HG03571 (cell line): ENCODE measurements at regions not wholly inside any gene's neighbourhood (a gene's known extent, or its start where the extent isn't known, plus 50 kb on each side); places are given as distances from the start of the nearest gene placed in this dataset.

Experiments
- ATAC-seq: cut with Tn5 transposase; IDR thresholded peaks from one replicate; pipeline ENCODE4 v1.9.1; 2021; ENCODE audit not compliant: unreplicated experiment

DNA sequence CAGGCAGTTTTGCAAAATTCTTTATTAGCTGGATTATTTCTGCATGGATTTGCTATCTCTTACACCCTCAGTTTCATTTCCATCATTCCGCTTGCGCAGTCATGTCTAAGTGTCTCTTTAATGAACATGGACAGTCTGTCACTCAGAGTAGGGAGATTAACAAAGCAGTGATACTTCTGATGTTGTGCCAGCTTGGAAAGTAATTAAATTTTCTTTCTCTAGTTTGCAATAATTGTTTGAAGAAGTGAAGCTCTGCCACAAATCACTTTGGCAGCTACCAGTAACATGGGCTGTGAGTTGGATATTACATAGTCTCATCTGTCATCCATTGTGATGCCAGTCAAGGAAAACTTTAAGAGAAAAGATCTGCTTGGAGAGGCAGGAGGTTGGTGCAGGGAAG lies 324.8 kb upstream of the NWD2 start:
- ATAC-seq: no peak

DNA sequence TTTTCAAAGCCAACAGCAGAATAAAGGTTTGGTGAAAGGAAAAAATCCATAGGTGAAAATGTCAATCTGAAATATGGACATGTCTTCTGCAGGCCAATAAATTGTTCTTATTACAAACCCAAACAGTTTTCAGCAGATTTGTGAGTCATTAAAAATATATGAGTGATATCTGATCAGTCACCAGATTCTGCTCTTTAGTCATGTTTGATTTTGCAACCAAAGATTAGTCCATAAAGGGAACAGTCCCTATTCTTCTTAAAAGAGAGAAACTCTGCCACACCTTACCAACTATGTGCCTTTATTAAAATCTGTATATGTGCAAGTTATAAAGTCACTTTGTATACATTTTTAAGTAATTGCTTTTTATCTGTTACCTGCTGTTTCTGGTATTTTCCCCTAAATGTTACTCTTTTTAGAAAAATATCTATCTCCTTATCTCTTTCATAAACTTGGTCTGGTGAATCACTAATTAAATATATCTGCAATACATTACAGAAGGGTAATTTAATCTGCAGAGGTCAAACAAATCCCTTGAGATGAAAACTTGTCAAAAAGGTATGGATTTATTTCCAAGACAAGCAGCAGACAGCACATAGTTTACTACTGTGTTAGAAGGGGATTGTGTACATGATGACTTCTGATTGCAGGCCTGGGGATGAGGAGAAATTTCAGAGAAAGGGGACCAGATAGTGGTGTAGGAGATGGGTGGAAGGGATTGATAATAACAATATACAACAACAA lies 322.9 kb upstream of the NWD2 start:
- no peak for ATAC-seq

DNA sequence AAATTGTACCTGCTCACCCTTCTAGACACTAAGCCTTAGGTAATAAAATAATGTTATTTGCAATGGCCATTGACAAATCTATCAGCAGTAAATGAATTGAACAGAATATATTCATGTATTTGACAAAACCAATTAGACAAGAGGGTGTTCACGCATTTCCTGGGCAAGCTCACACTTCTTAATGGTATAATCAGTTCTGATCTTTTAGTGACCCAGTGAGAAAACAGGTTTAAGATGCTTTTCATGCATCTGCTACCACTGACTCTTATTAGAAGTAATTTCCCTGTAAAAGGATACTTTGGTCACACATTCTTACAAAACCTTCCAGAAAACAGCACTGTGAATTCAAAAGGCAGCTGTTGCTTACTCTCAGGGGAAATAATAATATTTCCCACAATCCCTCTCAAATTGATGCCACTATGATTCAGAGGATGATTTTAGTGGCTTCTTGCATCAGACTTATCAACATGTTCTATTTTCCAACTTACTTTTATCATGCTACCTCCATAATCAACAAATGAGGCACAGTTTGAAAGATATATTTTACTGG lies 313.9 kb upstream of the NWD2 start:
- no peak for ATAC-seq

DNA sequence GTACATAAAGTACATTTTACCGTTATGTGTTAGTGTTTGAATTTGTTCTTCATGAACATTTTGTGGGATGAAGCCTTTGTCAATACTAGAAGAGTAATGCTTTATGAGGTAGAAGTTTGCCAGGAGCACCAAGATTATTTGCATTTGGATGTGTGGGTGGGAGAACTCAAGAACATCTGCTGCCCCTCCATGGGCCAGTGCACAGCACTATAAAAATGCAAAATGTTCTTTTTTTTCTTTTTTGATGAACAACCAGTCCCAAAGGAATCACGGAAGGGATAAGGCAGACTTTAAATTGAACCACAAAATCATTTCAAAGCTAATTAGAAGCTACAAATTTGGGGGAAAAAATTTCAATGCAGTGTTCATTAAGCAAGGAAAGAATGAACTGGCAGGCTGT lies 300.3 kb upstream of the NWD2 start:
- no peak for ATAC-seq

DNA sequence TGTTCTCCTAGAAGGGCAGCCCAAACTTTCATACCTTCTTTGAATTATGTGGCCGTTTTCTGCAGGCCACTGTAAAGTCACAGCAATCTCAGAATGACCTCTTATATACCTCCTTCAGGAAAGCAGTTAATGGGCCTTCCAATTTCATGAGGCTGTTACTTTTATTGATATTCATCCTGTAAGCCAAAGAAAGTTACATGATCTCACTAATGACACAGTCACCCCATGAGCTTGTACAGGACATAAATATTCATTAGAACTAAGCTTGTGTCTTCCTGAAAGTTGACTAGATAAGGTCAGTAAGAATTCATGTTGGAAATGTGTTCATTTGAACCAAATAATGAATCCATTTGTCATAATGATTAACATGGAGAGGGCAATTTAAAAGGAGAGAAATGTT lies 283.1 kb upstream of the NWD2 start:
- no peak for ATAC-seq

DNA sequence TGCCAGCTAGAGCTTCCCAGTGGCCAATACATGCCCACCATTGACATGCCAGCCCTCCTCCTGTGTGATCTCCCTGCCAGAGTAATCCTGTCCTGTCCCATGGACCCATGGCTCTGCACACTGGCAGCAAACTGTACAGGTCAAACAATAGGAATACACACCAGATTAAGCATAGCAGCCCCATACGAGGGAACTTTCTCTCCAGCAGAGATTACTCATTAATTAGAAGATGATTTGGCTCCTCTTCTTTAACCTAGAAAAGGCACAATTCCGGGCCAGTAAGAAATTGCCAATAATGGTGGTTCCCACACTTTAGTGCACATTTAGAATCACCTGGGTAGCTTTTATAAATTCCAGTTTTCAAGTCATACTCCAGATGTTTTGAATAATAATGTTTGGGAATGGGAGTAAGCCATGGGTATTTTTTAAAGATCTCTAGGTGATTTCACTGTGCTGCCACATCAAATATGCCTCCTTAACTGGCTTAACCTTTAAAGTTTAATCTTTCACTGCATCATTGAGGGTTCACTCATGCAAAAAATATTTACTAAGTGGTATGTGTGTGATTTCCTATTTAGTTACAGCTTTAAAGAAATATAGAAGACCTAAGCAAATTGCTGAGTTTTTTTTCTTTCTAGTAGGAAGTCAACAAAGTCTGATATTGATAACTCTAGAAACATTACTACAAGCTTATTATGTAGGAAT lies 277.6 kb upstream of the NWD2 start:
- ATAC-seq: no peak

DNA sequence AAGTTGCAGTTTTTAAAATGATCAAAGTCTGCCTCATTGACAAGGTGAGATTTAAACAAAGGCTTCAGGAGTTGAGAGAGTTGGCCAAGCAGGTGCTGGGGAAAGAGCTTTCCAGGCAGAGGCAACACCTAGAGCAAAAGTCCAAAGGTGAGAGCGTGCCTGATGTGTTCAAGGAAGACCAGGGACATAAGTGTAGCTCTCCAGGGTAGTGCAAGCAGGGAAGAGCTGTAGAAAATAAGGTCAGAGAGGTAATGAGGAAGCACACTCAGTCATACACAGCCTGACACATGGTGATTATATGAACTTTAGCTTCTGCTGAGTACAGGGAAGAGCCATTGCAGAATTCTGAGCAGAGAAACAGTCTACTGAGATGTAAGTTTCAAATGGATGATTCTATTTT lies 265.0 kb upstream of the NWD2 start:
- ATAC-seq: no peak

DNA sequence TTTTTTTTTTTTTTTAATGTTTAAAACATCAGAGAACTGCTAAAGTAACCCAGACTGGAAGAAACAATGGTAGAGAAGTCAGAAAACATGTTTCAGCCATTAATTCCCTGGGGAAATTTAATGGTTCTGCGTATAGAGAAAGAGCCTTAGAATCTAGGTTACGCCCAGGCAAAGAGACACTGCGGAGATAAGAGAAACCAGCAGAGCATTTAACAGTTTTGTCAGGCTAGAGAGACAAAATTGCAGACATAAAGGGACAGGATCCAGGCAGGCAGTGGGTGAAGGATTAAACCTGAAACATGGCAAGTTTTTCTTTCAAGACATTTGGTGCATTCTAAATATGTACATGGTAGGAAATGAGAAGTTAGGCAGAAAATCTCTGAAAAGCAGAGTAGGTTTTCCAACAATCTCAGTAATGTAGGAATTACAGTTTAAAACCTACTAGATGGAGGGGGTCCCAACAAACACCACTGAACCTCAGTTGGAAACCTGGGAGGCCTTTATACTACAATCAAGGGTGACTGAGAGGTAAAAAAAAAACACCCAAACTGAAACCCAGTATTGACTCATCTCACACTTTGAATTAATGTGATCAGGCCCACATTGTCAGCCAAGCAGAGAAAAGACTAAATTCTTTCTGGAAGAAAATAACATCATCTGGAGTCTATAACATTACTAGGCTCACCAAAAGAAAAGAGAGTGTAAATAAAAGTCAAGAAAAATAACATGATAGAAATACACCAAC lies 254.2 kb upstream of the NWD2 start:
- ATAC-seq: no peak

DNA sequence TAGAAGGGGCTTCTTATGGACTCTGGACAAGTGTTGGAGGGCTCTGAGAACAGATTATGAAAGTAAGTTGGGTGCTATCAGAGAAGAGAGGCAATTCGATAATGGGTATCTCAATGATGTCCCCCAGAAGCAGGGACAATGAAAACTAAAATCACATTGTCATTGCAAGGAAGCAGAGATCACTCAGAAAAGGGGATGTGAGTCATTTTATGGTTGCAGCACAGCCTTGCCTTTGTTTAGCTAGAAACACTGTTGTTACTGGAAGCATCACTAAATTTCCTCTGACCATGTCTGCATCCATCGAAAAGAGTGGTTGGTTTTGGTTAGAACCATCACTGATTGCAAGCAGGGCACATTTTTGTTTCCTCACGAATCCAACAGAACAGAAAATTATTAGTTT lies 246.8 kb upstream of the NWD2 start:
- no peak for ATAC-seq

DNA sequence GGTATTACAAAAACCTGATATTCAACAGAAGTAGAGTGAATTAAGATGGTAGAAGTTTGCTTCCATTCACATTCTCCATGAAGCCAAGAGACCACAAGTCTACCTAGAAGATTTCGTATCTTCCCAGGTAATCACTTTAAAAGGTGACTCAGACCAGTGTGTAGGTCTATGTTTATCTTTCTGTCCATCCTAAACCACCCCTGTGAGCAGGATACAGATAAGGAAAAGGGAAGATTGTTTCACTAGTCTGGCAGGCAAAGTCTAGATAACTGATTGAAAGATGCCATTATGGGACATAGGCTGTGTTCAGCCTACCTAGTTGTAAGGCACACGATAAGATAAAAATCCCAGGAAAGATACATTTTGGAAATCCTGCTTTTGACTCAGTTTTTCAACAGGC lies 244.3 kb upstream of the NWD2 start:
- ATAC-seq: no peak

DNA sequence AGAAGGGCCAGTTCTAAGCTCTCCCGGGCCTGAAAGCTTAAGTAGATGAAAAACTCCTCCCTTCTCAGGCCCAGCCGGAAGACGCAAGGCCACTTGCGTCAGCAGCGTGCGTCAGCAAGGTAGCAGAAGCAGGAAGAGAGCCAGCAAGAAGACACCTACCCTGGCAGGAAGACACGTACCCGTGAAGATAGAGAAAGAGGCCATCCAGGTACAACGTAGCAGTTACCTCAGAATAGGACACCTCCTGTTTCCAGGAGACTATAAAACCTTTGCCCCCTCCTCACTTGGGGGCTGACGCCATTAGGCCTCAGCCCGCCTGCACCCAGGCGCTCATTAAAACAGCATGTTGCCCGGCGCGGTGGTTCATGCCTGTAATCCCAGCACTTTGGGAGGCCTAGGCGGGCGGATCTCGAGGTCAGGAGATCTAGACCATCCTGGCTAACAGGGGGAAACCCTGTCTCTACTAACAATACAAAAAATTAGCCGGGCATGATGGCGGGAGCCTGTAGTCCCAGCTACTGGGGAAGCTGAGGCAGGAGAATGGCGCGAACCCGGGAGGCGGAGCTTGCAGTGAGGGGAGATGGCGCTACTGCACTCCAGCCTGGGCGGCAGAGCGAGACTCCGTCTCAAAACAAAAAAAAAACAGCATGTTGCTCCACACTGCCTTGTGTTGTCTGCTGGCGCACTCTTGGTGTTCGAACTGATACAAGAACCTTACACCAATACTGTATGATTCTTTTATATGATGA lies 242.7 kb upstream of the NWD2 start:
- no peak for ATAC-seq

DNA sequence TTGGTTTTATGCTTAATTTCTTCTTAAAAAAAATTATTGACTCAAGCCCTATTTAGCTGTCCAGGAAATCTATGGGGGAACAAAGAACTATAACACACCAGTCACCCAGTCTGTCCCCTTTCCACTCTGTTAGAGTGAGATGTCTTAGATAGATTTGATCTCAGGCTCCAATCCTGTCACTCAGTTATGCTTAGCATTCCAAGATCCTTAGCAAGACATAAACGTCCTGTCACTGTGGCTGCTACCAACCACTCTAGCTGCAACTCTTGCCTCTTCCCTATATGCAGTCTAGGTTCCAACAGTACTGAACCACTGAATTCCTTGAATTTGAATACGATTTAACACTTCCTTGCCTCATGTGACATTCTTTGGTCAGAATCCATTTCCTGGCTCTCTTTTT lies 241.9 kb upstream of the NWD2 start:
- ATAC-seq: no peak

DNA sequence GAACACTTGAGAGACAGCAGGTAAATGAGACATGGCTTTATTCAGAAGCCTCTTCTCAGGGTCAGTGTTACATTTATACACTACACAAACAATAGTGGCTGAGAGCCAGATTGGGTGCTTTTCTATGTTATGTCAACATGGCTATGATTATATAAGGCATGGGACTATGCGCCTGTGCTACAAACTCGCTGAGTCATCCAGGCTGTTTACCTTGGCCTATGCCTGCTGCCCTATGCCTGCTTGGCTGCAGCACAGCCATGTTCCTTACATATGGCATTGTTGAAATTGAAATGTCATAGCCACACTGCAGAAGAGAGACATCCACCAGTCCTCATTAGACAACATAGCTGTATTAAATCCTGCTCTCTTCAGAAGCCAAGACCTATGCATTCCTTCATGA lies 236.3 kb upstream of the NWD2 start:
- no peak for ATAC-seq

DNA sequence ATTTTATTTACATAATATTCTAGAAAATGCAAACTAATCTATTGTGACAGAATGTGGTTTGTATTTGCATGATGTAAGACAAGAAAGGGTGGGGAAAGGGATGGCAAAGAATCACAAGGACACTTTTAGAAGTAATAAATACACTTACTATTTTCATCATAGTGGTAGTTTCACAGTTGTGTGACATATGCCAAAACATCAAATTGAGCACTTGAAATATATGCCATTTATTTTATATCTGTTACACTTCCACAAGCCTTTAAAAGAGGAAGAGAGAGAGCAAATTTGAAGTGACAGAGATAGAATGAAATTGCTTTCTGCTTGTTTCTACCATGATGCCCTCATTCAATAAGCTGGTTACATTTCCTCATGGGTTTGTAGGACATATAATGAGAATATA lies 230.0 kb upstream of the NWD2 start:
- ATAC-seq: no peak

DNA sequence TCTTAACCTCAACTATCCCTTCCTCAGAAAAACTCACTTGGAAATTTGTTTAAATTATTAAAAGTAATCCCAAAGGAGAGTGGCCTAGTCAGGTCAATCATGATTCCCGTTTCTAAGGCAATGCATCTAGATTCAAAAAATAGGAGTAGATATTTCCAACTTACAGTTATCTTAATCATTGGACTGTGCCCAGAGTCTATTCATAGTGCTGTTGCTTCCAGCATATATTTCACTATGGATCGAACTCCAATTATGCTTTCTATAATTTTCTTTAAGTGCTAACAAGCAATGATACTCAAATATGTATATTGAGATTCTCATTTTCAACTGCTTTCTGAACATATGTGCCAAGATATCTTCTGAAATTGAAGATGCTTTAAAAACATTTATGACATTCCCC lies 229.2 kb upstream of the NWD2 start:
- no peak for ATAC-seq

DNA sequence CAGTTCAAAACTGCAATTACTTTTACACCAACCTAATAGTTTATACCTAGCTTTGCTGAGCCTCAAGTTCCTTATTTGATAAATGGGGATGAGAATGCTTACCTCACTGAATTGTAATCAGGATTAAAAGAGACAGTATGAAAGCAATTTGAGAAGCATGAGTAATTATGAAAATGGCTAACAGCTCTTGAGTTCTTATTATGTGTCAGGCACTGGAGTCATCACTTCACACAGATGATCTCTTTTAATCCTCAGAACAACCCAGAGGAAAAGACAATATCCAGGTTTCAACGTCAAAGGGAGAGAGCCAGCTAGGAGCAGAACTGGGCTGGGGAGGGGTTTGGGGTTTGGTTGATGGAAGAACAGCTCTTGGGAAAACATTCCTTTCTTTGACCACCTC lies 221.0 kb upstream of the NWD2 start:
- ATAC-seq: no peak

DNA sequence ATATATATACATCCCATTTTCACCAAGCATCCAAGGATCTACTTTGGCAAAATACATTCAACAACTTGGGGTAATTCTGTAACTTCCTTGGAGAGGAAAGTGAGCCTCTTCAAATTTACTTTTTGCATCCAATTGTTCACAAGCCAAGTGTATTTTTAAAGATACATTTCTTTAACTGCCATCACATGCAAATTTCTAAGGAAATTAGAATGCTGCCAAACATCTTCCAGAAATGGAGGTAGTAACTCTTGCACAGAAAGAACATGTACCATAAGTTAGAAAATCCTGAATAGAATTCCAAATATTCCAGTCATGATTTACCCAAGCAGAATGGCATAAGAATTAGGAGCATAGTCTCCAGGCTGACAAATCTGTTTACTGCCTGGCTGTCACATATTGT lies 220.5 kb upstream of the NWD2 start:
- ATAC-seq: no peak

DNA sequence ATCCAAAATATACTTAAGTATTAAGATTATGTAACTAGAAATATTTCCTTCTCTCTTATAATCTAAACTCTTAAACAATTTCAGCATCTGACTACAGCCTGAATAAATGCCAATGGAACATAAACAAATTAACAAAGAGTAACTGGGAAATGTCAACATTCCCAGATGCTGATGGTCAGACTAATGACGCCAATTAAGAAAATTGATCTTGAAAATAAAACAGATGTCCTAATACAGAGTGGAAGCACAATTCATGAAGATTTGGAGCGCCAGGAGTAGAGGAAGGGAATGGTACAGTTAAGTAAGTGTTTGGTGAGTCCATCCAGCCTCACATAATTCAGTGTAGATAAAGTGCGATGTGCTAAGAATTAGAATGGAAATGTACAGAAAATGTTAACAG lies 203.7 kb upstream of the NWD2 start:
- no peak for ATAC-seq

DNA sequence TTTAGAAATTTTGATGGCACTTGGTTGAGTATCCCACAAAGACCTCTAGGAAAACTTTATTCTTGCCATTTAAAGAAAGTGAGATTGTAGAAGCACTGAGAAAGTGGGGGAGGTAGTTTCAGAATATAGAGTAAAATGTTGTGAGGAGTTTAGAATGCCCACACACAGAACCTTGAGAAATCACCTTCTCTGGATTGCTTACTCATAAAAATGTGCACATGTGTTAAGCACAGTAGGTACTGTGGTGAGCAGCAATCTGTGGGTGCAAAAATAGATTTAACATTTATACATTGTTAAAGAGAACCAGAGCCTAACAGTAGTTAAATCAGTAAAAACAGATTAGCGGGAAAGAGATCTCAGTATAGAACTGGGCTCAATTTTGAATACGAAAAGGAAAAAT lies 201.2 kb upstream of the NWD2 start:
- ATAC-seq: no peak

DNA sequence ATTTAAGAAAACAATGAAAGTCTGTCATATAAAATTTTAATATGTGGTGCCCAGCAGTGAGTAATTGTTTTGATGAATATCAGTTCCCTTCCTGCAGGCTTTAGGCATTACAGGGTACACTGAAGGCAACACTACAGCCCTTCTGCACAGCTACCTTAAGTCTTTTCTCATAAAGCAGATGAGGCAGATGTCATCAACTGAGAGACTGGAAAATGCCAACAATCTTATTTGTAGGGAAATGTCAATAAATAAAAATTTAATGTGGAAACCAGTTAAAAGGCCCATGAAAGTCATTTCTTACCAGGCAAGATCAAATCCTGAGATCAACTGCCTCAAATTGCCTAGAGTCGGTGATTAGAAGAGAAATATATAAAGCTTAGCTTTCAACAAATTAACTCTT lies 193.4 kb upstream of the NWD2 start:
- ATAC-seq: no peak

DNA sequence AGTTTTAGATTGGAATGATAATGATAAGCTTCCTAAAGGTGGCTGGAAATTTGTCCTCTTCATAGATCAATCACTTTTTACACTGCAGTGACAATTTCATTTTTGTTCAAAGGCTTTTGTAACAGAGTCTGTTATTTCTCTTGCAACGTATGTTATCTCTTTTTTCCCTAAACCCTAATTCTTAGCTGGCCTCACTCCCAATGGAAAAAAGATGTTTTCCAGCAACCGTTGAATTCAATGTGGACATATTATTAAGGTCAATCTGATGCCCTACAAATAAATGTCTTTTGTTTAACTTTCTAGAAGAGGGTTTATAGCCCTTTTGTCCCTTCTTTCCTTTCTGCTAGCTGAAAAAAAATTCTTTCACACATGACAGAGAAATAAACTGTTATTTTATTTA lies 192.7 kb upstream of the NWD2 start:
- no peak for ATAC-seq
